ENCODE measurements at regions not wholly inside any gene's neighbourhood (a gene's known extent, or its start where the extent isn't known, plus 50 kb on each side); places are given as distances from the start of the nearest gene placed in this dataset.

DNA sequence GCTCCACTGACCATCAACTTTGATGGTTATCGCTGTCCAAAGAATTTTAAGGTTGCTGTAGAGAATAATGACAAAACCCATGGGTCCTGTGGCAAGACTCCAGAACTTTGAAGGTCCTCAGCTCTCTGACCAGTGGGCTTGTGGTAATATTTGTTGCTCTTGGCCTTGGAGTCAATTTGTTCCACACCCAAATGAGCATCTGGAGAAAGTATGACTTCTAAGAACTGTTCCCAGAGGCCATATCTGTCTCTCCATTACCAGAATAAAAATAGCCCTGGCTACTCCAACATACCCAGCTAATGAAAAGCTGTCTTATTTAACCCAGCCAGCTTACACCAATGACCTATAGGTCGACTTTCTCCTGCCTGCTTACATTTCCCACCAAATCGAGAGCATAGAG, 466.4 kb downstream of the MEIS1 start:
- Histone ChIP-seq H4K91ac (ENCODE audit: low read length) (no peak overlapping the region), H2BK120ac (ENCODE audit: low read depth, low read length) (no peak overlapping the region), H3K4ac (ENCODE audit: low read depth in 1 of 2, low read length in 2 of 2) (no peak overlapping the region), H3K4me1 (ENCODE audit: control insufficient read depth, insufficient read depth, low read depth, low read length) (no peaks in the 10 kb centered on the region), H3K18ac (ENCODE audit: low read depth in 1 of 2, low read length in 2 of 2) (no peak overlapping the region), H3K36me3 (ENCODE audit: control insufficient read depth in 1 of 2, insufficient read depth in 2 of 2, low read depth in 1 of 2, low read length in 2 of 2) (no peaks in the 10 kb centered on the region), H4K8ac (ENCODE audit: low read length) (no peak overlapping the region), H3K9me3 (ENCODE audit: control insufficient read depth, low read length) (no peaks in the 10 kb centered on the region), H3K14ac (ENCODE audit: low read length in 2 of 2) (no peak overlapping the region), H2BK5ac (ENCODE audit: low read depth, low read length, poor library complexity, severe bottlenecking) (no peak overlapping the region), H3K23ac (ENCODE audit: low read length in 2 of 2) (no peak overlapping the region), H3K4me2 (ENCODE audit: low read length, poor library complexity, severe bottlenecking) (no peak overlapping the region), H2BK15ac (ENCODE audit: low read depth, poor library complexity, severe bottlenecking) (no peak overlapping the region), H3K27me3 (ENCODE audit: control insufficient read depth in 1 of 2, insufficient read depth in 1 of 2, low read length in 2 of 2) (no peaks in the 10 kb centered on the region), H2AK5ac (ENCODE audit: low read length, severe bottlenecking) (no peak overlapping the region), H3K4me3 (ENCODE audit: insufficient read depth in 1 of 2, low read depth in 1 of 2, low read length in 2 of 2) (no peak overlapping the region), H2BK12ac (ENCODE audit: low read length in 2 of 2) (peak overlapping the region in 1 of 2 experiments; percentile 64), H3K27ac (ENCODE audit: low read length, poor library complexity, severe bottlenecking) (no peak overlapping the region), H2AFZ (ENCODE audit: low read depth, low read length) (no peak overlapping the region), H3K79me1 (replicated peaks; ENCODE audit: low read length, poor library complexity, severe bottlenecking) (no peaks in the 10 kb centered on the region), H3K9ac (ENCODE audit: low read length) (no peak overlapping the region)
- WGBS = 82% methylated on average over 3 of the region's 3 CpGs
- DNase-seq = no peak

DNA sequence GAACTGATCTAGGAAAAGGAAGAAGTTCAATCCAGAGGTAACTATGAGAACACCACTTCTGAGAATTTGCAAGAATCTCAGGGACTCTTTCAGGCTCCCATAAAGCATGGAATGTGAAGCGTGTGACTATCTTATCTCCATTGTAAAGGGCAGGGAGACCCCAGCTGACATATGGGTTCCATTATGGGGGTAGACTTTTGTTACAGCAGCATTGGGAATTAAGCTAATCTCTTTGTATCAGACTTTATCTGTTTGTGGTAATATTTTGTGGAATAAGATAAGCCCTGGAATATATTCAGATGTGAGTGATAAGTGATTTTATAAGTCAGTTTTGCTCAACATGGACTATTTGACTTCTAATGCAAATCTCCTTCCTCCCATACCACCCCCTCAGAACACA, 468.3 kb downstream of the MEIS1 start:
- no peak overlapping the region for H2BK12ac ChIP-seq (ENCODE audit: low read length in 2 of 2)
- no peaks in the 10 kb centered on the region for H3K36me3 ChIP-seq (ENCODE audit: control insufficient read depth in 1 of 2, insufficient read depth in 2 of 2, low read depth in 1 of 2, low read length in 2 of 2)
- no peak for DNase-seq
- no peak overlapping the region for H4K91ac ChIP-seq (ENCODE audit: low read length)
- H3K4ac ChIP-seq (ENCODE audit: low read depth in 1 of 2, low read length in 2 of 2) = no peak overlapping the region
- H4K8ac ChIP-seq (ENCODE audit: low read length) = no peak overlapping the region
- H3K9ac ChIP-seq (ENCODE audit: low read length) = no peak overlapping the region
- no peak overlapping the region for H3K23ac ChIP-seq (ENCODE audit: low read length in 2 of 2)
- no peak overlapping the region for H2BK15ac ChIP-seq (ENCODE audit: low read depth, poor library complexity, severe bottlenecking)
- no peak overlapping the region for H2AFZ ChIP-seq (ENCODE audit: low read depth, low read length)
- no peaks in the 10 kb centered on the region for H3K9me3 ChIP-seq (ENCODE audit: control insufficient read depth, low read length)
- H3K4me3 ChIP-seq (ENCODE audit: insufficient read depth in 1 of 2, low read depth in 1 of 2, low read length in 2 of 2) = no peak overlapping the region
- no peak overlapping the region for H2BK5ac ChIP-seq (ENCODE audit: low read depth, low read length, poor library complexity, severe bottlenecking)
- H3K4me1 ChIP-seq (ENCODE audit: control insufficient read depth, insufficient read depth, low read depth, low read length) = no peaks in the 10 kb centered on the region
- H3K27me3 ChIP-seq (ENCODE audit: control insufficient read depth in 1 of 2, insufficient read depth in 1 of 2, low read length in 2 of 2) = no peaks in the 10 kb centered on the region
- no peak overlapping the region for H3K4me2 ChIP-seq (ENCODE audit: low read length, poor library complexity, severe bottlenecking)
- 94% methylated on average over 1 of the region's 1 CpG for WGBS
- H3K79me1 ChIP-seq (replicated peaks; ENCODE audit: low read length, poor library complexity, severe bottlenecking) = no peaks in the 10 kb centered on the region
- H2BK120ac ChIP-seq (ENCODE audit: low read depth, low read length) = no peak overlapping the region
- no peak overlapping the region for H3K14ac ChIP-seq (ENCODE audit: low read length in 2 of 2)
- H3K18ac ChIP-seq (ENCODE audit: low read depth in 1 of 2, low read length in 2 of 2) = no peak overlapping the region
- H2AK5ac ChIP-seq (ENCODE audit: low read length, severe bottlenecking) = no peak overlapping the region
- H3K27ac ChIP-seq (ENCODE audit: low read length, poor library complexity, severe bottlenecking) = no peak overlapping the region

DNA sequence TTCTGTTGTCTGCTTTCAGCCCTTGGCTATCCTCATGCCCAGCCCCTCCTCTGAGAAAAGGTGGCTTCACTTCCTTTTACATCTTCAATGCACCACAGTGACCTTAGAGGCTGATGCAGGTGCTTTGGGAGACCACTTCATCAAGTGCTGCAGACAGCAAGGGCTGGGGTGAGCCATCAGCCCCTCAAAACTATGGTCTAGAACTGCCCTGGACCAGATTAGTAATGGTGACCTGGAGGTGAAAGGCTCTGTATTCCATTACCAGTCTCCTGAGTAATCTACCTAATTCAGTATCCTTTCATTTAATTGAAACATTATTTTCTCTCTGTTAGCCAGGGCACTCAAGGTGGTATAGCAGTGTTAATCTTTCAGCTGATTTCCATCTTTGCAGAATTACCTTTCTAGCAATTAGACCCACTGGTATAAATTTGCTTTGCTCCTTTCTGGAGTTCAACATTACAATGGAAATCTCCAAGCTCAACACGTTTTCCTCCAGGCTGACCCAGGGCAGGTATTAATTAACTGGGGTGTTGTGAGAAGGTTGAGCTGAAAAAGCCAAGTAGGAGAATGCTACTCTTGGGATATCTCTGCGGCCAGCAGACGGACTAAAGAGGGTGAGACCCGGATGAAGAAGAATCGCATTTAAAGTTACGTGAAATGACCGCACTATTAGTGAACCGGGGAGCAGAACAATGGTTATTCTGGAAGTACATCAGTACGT, 469.0 kb downstream of the MEIS1 start:
- no peak overlapping the region for H3K4me2 ChIP-seq (ENCODE audit: low read length, poor library complexity, severe bottlenecking)
- no peak overlapping the region for H4K8ac ChIP-seq (ENCODE audit: low read length)
- H3K36me3 ChIP-seq (ENCODE audit: control insufficient read depth in 1 of 2, insufficient read depth in 2 of 2, low read depth in 1 of 2, low read length in 2 of 2) = no peaks in the 10 kb centered on the region
- no peak overlapping the region for H2BK120ac ChIP-seq (ENCODE audit: low read depth, low read length)
- no peak overlapping the region for H4K91ac ChIP-seq (ENCODE audit: low read length)
- H3K27me3 ChIP-seq (ENCODE audit: control insufficient read depth in 1 of 2, insufficient read depth in 1 of 2, low read length in 2 of 2) = no peaks in the 10 kb centered on the region
- no peak overlapping the region for H2BK12ac ChIP-seq (ENCODE audit: low read length in 2 of 2)
- no peak overlapping the region for H2AFZ ChIP-seq (ENCODE audit: low read depth, low read length)
- no peak overlapping the region for H2BK5ac ChIP-seq (ENCODE audit: low read depth, low read length, poor library complexity, severe bottlenecking)
- no peak for DNase-seq
- no peak overlapping the region for H3K9ac ChIP-seq (ENCODE audit: low read length)
- no peak overlapping the region for H3K14ac ChIP-seq (ENCODE audit: low read length in 2 of 2)
- H3K4me1 ChIP-seq (ENCODE audit: control insufficient read depth, insufficient read depth, low read depth, low read length) = no peaks in the 10 kb centered on the region
- H3K4me3 ChIP-seq (ENCODE audit: insufficient read depth in 1 of 2, low read depth in 1 of 2, low read length in 2 of 2) = no peak overlapping the region
- WGBS = over 99% methylated on average over 9 of the region's 9 CpGs
- no peak overlapping the region for H2AK5ac ChIP-seq (ENCODE audit: low read length, severe bottlenecking)
- H3K79me1 ChIP-seq (replicated peaks; ENCODE audit: low read length, poor library complexity, severe bottlenecking) = no peaks in the 10 kb centered on the region
- no peak overlapping the region for H3K27ac ChIP-seq (ENCODE audit: low read length, poor library complexity, severe bottlenecking)
- no peaks in the 10 kb centered on the region for H3K9me3 ChIP-seq (ENCODE audit: control insufficient read depth, low read length)
- no peak overlapping the region for H3K23ac ChIP-seq (ENCODE audit: low read length in 2 of 2)
- no peak overlapping the region for H2BK15ac ChIP-seq (ENCODE audit: low read depth, poor library complexity, severe bottlenecking)
- H3K4ac ChIP-seq (ENCODE audit: low read depth in 1 of 2, low read length in 2 of 2) = no peak overlapping the region
- no peak overlapping the region for H3K18ac ChIP-seq (ENCODE audit: low read depth in 1 of 2, low read length in 2 of 2)

DNA sequence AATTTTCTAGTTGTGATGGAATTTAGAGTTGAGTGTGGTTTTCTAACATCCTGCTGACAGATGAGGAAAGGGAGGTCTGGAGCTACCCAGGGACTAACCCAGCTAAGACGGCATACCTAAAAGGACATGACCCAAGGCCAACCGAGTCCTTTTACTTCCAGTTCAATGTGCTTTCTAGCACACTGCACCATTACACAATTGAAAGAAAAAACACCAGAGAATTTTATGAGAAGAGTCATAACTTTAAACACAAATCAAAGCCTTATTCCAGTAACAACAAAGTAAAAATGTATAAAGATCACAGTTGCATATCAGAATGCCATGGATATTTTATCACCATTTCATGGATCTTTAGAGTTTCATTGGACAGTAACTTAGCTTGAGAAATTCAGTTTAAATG, 480.3 kb downstream of the MEIS1 start:
- WGBS = 83% methylated on average over 1 of the region's 2 CpGs
- no peak overlapping the region for H2BK15ac ChIP-seq (ENCODE audit: low read depth, poor library complexity, severe bottlenecking)

More for the DNA sequence above, 480.3 kb downstream of the MEIS1 start:
- H4K8ac ChIP-seq (ENCODE audit: low read length) = no peak overlapping the region
- H3K27me3 ChIP-seq (ENCODE audit: control insufficient read depth in 1 of 2, insufficient read depth in 1 of 2, low read length in 2 of 2) = no peaks in the 10 kb centered on the region
- no peak overlapping the region for H2BK5ac ChIP-seq (ENCODE audit: low read depth, low read length, poor library complexity, severe bottlenecking)
- H3K18ac ChIP-seq (ENCODE audit: low read depth in 1 of 2, low read length in 2 of 2) = no peak overlapping the region
- H2AFZ ChIP-seq (ENCODE audit: low read depth, low read length) = no peak overlapping the region
- no peak overlapping the region for H3K4me2 ChIP-seq (ENCODE audit: low read length, poor library complexity, severe bottlenecking)
- H2BK120ac ChIP-seq (ENCODE audit: low read depth, low read length) = no peak overlapping the region
- no peak overlapping the region for H3K14ac ChIP-seq (ENCODE audit: low read length in 2 of 2)
- no peak overlapping the region for H4K91ac ChIP-seq (ENCODE audit: low read length)
- no peaks in the 10 kb centered on the region for H3K79me1 ChIP-seq (replicated peaks; ENCODE audit: low read length, poor library complexity, severe bottlenecking)
- no peak overlapping the region for H3K9ac ChIP-seq (ENCODE audit: low read length)
- H3K27ac ChIP-seq (ENCODE audit: low read length, poor library complexity, severe bottlenecking) = no peak overlapping the region
- no peak overlapping the region for H2AK5ac ChIP-seq (ENCODE audit: low read length, severe bottlenecking)
- peak overlapping the region in 1 of 2 experiments; percentile 52 for H2BK12ac ChIP-seq (ENCODE audit: low read length in 2 of 2)
- DNase-seq = no peak
- H3K9me3 ChIP-seq (ENCODE audit: control insufficient read depth, low read length) = no peaks in the 10 kb centered on the region
- H3K4me3 ChIP-seq (ENCODE audit: insufficient read depth in 1 of 2, low read depth in 1 of 2, low read length in 2 of 2) = no peak overlapping the region
- no peak overlapping the region for H3K4ac ChIP-seq (ENCODE audit: low read depth in 1 of 2, low read length in 2 of 2)
- no peaks in the 10 kb centered on the region for H3K4me1 ChIP-seq (ENCODE audit: control insufficient read depth, insufficient read depth, low read depth, low read length)
- no peak overlapping the region for H3K23ac ChIP-seq (ENCODE audit: low read length in 2 of 2)
- no peaks in the 10 kb centered on the region for H3K36me3 ChIP-seq (ENCODE audit: control insufficient read depth in 1 of 2, insufficient read depth in 2 of 2, low read depth in 1 of 2, low read length in 2 of 2)

Measured in mesenchymal stem cell (in vitro differentiated cells and primary cell).